ENCODE measurements at regions not wholly inside any gene's neighbourhood (a gene's known extent, or its start where the extent isn't known, plus 50 kb on each side); places are given as distances from the start of the nearest gene placed in this dataset.

GRCh38 chr11:92837595-92837994, 131.9 kb upstream of the MTNR1B start:
- H3K23me2 ChIP-seq (ENCODE audit: low read depth, low read length) = no peaks in the 10 kb centered on the region
- no peaks in the 10 kb centered on the region for H3K27me3 ChIP-seq (replicated peaks in 1 of 4; ENCODE audit: control insufficient read depth in 3 of 4, extremely low read depth in 1 of 4, insufficient read depth in 3 of 4, low read length in 3 of 4)
- no peak overlapping the region for H4K5ac ChIP-seq (ENCODE audit: insufficient read length, low read depth, low read length)
- peaks cover 0 to 15% (median 9%) of the 10 kb centered on the region in 4 experiments; a peak in 6 of 7 replicates for H3K4me1 ChIP-seq (replicated peaks in 1 of 4; ENCODE audit: control insufficient read depth in 3 of 4, insufficient read depth in 4 of 4, low read length in 3 of 4)
- no peak overlapping the region for H3K56ac ChIP-seq (replicated peaks; ENCODE audit: insufficient read length, low read depth, low read length)
- no peak overlapping the region for H3K4me2 ChIP-seq (ENCODE audit: insufficient read depth in 1 of 2, low read depth in 2 of 2, low read length in 2 of 2)
- DNase-seq (ENCODE audit: low read depth in 1 of 2, low spot score in 2 of 2) = no peak
- no peak overlapping the region for H4K91ac ChIP-seq (replicated peaks; ENCODE audit: insufficient read length, low read length)
- 93% methylated on average over 3 of the region's 3 CpGs; no CpG with 5 or more reads in 1 of the 2 experiments for WGBS, 2 experiments (ENCODE audit: extremely low coverage in 1 of 2, insufficient coverage in 1 of 2, insufficient read length in 1 of 2, insufficient replicate concordance in 2 of 2, low coverage in 1 of 2, low lambda C conversion rate in 2 of 2, missing lambda C conversion rate in 1 of 2)
- H3K79me2 ChIP-seq (ENCODE audit: control insufficient read depth in 1 of 2, insufficient read depth in 2 of 2, low read length in 2 of 2) = no peaks in the 10 kb centered on the region
- no peak overlapping the region for H2BK5ac ChIP-seq (ENCODE audit: low read depth, low read length)
- no peaks in the 10 kb centered on the region; the same call in 1 of the 2 replicates for H3K79me1 ChIP-seq (ENCODE audit: low read depth, low read length)
- no peak overlapping the region for H2BK20ac ChIP-seq (ENCODE audit: low read length)
- H3K9me3 ChIP-seq (ENCODE audit: insufficient read depth in 2 of 2, low read depth in 1 of 2, low read length in 1 of 2) = no peaks in the 10 kb centered on the region
- H4K8ac ChIP-seq (ENCODE audit: extremely low read depth, insufficient read depth, low read length) = no peak overlapping the region
- no peak overlapping the region for H2AFZ ChIP-seq (ENCODE audit: low read length)
- H3K14ac ChIP-seq (ENCODE audit: insufficient read length) = no peak overlapping the region
- H3K9ac ChIP-seq (replicated peaks in 1 of 4; ENCODE audit: extremely low read depth in 1 of 4, low read depth in 3 of 4, low read length in 3 of 4) = no peak overlapping the region
- H3K27ac ChIP-seq (ENCODE audit: low read depth, low read length) = no peak overlapping the region
- no peak overlapping the region for H3K4me3 ChIP-seq (ENCODE audit: extremely low read depth in 1 of 4, insufficient read depth in 2 of 4, low read depth in 3 of 4, low read length in 4 of 4)
- H3K4ac ChIP-seq (replicated peaks; ENCODE audit: insufficient read length, low read depth, low read length) = no peak overlapping the region
- H3K23ac ChIP-seq (ENCODE audit: insufficient read length) = no peak overlapping the region
- H2BK15ac ChIP-seq (ENCODE audit: low read length) = no peak overlapping the region
- CTCF ChIA-PET (ENCODE audit: partially characterized antibody) = interaction anchor here (0.7 to 1.2 kb wide), 3 partner anchors 10 to 26 kb away, joined by 3 read pairs; no protein-coding TSS in a partner anchor
- no peaks in the 10 kb centered on the region for H4K20me1 ChIP-seq (replicated peaks in 1 of 2; ENCODE audit: control insufficient read depth in 1 of 2, insufficient read depth in 2 of 2, low read length in 2 of 2)
- H2BK12ac ChIP-seq (ENCODE audit: low read depth, low read length) = no peak overlapping the region
- FAIRE-seq = no peak
- no peak overlapping the region for H3K18ac ChIP-seq (ENCODE audit: extremely low read depth, low read length)
- no peak overlapping the region for H2AK5ac ChIP-seq (ENCODE audit: low read depth, low read length)
- TF ChIP-seq BRCA1 (IDR thresholded peaks at IDR 0.05; ENCODE audit: low read depth, low read length) (no peak), ATF2 (IDR thresholded peaks at IDR 0.05; ENCODE audit: low read length) (no peak), EGR1 (IDR thresholded peaks at IDR 0.05; ENCODE audit: borderline replicate concordance, low read depth, low read length) (no peak), CREB1 (IDR thresholded peaks at IDR 0.05) (no peak), POLR2AphosphoS5 (IDR thresholded peaks at IDR 0.05; ENCODE audit: low read depth, low read length) (no peak), NRF1 (IDR thresholded peaks at IDR 0.05; ENCODE audit: low read depth, low read length) (no peak), JUND (IDR thresholded peaks at IDR 0.05; ENCODE audit: low read length) (no peak)
- no peak overlapping the region for H2BK120ac ChIP-seq (replicated peaks; ENCODE audit: low read depth, low read length)
- no peaks in the 10 kb centered on the region for H3K36me3 ChIP-seq (ENCODE audit: control insufficient read depth in 2 of 4, insufficient read depth in 4 of 4, low read length in 3 of 4)
- POLR2A ChIA-PET (ENCODE audit: partially characterized antibody) = no interaction called here
